GM21515 (cell line): ENCODE measurements at regions not wholly inside any gene's neighbourhood (a gene's known extent, or its start where the extent isn't known, plus 50 kb on each side); places are given as distances from the start of the nearest gene placed in this dataset.
"Not testable (repeated sequence)": the region's sequence is repeated elsewhere in the genome, so short reads cannot be mapped to it uniquely, and the experiment has no call there.

Source experiments
- ATAC-seq: cut with Tn5 transposase; IDR thresholded peaks from one replicate; pipeline ENCODE4 v1.9.1; 2021; ENCODE audit not compliant: unreplicated experiment

DNA sequence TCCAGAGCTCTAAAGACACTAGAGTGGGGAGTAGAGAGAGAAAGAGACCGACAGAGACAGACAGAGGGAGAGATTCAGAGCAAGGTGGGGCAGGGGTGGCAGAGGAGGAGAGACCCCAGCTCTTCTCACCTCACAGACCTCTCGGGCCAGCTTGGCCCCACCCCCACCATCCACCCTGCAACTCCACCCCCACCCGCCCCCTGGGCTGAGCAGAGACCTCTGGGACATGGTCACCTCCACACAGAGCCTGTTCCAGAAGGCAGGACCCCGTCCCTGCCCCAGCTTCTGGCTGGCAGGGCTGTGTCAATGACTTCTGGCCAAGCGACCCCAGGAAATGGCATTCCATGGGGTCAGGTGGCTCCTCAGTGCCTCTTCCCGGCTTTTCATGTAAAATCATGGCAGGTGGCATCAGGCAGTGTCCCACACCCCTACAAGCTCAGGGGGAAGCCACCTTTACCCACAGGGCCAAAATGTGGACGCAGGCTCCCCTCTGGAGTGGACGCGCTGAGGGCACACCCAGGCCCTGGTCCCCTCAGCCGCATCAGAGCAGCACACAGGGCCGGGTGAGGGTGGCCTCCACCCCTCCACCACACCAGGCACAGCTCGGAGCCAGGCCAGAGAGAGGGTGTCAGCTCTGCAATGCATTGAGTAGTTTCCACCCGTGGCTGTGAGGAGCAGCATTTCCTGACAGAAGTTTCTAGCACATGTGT, 131.2 kb upstream of the LPCAT1 start:
- no peak for ATAC-seq

GRCh38 chr5:1653698-1654651, 130.2 kb upstream of the LPCAT1 start:
- peak; percentile 80 for ATAC-seq

GRCh38 chr5:1652873-1653697, 129.3 kb upstream of the LPCAT1 start:
- ATAC-seq = peak; percentile 44

DNA sequence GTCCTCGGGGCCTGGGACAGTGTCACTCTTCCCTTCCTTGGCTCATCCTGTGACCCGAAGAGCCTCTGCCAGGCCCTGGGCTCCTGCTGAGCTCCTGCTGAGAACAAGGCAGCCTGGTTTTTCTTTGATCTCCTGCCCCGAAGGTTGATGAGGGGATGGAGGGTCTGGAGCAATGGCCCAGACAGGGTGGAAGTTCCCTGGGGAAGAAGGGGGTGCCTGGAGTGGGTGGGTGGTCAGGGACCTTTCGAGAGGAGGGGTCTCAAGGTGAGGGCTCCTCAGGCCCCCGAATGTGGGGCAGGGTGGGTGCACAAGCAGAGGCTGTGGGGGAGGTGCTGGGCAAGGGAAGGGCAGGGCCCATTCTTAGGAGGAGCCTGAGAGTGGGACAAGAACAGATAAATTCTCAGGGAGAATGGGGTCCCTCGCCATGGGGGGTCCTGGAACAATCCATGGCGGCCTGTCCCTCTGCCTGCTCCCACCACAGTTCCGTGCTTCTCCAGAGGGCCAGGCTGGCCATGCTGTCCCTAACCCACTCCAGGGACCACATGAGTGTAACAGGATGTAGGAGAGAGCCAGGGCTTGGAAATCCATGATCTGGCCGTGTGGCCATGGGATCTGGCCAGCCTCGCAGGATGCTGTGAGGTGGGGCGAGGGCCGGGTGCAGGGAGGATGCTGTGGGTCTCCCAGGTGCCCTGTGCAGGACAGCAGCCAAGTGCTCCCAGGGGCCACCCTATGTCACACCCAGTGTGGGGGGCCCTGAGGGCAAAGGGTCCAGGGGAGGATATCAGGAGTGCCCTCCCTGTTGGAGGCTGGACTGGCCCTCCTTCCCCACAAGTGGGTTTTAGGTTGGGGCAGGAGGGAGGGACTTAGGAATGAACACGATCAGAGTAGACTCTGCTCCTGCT, 128.5 kb upstream of the LPCAT1 start:
- no peak for ATAC-seq

GRCh38 chr5:1651250-1651649, 127.5 kb upstream of the LPCAT1 start:
- ATAC-seq = no peak

DNA sequence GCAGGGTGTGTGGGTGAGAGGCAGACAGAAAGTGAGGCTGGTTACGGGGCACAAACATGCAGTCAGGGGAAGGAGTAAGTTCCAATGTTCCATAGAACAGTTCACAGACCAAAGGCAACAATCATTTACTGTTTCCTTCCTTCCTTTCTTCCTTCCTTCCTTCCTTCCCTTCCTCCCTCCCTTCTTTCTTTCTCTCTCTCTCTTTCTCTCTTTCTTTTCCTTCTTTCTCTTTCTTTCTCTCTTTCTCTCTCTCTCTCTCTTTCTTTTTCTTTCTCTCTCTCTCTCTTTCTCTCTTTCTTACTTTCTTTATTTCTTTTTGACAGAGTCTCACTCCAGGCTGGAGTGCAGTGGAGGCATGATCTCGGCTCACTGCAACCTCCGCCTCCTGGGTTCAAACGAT, 125.8 kb upstream of the LPCAT1 start:
- ATAC-seq = no peak

DNA sequence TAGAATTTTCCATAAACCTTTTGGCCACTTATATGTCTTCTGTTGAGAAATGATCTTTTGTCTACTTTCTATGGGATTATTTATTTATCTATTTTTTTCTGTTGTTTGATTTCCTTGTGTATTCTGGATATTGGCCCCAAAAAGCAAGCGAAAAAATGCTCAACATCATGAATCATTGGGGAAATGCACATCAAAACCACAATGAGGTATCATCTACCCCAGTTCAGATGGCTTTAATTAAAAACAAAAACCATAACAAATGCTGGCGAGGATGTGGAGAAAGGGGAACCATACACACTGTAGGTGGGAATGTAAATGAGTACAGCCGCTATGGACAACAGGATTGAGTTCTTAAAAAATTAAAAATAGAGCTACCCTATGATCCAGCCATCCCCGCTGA, 125.0 kb upstream of the LPCAT1 start:
- ATAC-seq = no peak

GRCh38 chr5:1647580-1647979, 123.8 kb upstream of the LPCAT1 start:
- ATAC-seq = no peak

DNA sequence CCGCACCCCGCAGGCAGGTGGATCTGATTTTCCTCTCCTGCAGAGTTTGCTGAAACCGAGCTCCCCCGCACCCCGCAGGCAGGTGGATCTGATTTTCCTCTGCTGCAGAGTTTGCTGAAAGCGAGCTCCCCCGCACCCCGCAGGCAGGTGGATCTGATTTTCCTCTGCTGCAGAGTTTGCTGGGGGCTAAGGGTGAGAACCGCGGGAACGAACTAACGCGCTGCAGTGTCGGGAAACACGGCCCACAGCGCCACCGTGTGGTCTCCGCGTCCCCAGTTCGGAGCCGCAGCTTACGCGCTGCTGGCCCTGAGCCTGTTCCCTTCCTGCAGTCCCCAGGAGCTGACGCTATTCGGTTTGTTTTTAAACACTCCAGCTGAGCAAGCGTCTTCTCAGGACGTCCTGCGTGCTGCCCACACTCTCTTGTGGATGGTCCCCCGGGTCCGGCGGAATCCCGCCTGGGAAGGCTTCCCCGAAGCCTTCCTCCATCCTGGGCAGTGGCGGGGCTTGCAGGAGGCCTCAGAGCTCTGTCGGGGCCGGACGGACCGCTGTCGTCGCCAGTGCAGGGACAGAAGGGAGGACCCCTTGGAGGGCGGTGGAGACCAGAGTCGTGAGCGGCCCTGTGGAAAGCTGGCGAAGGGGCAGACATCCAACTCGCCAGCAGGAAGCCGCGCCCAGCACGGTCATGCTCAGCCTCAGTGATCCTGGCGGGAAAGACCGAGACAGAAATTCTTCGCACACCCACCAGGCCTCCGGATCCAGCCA, 121.2 kb upstream of the LPCAT1 start:
- ATAC-seq = peak; percentile 82

- ATAC-seq = not testable (repeated sequence)
These were observed 120.6 kb upstream of the LPCAT1 start for GRCh38 chr5:1644393-1644809.

DNA sequence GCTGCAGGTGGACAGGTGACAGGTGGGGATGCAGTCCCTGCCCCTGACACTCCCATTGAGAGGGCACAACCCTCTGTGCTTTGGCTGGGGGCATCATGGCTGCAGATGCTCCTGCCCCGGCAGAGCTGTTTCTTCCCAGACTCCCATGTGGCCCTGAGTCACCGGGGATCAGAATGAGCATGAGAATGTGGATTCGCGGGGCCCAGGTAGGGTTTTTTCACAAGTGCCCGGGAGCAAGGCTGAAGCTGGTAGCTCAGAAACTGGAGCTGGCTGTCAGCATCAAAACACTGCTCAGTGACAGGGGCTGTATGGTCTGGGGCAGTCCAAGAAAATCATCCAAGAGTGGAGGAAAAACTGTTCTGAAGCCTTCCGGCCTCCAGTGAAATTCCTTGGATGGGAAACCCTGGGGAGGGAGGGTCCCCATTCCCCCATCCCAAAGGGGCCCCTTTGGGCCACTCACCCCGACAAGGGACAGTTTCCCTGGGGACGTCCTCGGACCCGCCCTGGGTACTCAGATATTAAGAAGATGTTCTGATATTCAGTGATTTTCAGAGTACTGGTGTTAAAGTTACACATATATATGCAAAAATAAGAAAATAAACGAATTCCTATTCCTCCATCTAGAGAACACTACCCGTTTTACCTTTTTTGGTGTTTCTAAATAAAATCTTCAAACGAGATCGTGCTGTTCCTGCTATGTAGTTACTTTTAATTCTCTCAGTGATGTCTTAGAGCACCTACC, 120.1 kb upstream of the LPCAT1 start:
- no peak for ATAC-seq

- no peak for ATAC-seq
These were observed 118.9 kb upstream of the LPCAT1 start for GRCh38 chr5:1642621-1643061.

- no peak for ATAC-seq
These were observed 118.5 kb upstream of the LPCAT1 start for GRCh38 chr5:1642221-1642620.

GRCh38 chr5:1641560-1642166, 117.9 kb upstream of the LPCAT1 start:
- peak; percentile 83 for ATAC-seq

DNA sequence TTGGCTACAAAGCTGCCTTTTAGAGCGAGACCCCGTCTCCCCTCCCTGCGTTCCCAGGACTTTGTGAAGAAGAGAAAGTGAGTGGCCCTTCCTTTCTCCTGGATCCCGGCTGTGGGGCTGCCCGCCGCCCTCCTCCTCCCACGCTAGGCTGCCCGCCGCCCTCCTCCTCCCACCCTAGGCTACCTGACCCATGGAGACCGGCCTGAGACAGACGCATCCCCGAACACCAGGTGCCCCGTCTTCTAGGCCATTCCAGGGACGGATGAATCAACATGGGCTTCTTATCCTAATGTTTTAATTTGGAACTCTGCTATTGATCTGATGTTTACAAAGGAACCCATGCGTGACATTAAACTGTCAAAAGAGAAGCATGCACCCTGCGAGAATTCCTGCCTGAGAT, 117.3 kb upstream of the LPCAT1 start:
- ATAC-seq = no peak

DNA sequence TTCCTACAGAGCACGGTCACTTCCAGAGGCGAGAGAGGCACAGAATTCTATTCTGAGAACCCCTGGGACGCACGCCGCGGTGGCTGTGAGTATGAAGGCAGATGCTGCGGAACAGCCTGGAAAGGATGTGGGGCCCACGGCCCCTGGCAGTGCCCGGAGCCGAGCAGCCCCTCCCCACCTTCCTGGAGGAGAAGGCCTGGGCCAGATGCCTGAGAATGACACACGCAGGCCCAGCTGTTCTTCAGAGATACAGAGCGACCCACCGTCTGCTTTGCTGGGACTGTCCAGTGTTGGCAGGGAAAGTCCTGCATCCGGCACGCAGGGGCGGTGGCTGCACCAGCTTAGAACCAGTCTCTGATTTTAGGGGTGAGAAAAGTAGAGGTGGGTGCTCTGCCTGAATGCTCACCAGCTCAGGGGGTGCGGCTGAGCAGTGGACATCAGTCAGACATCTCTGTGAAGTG, 116.7 kb upstream of the LPCAT1 start:
- ATAC-seq = no peak

GRCh38 chr5:1639757-1640156, 116.0 kb upstream of the LPCAT1 start:
- ATAC-seq = no peak
